ENCODE measurements at regions not wholly inside any gene's neighbourhood (a gene's known extent, or its start where the extent isn't known, plus 50 kb on each side); places are given as distances from the start of the nearest gene placed in this dataset.

GRCh38 chr2:7825591-7826312 lies 856.1 kb upstream of the ID2 start:
- DNase-seq: no peak

GRCh38 chr2:7826656-7827055 lies 855.2 kb upstream of the ID2 start:
- no peak for DNase-seq

GRCh38 chr2:7829241-7829640 lies 852.6 kb upstream of the ID2 start:
- no peak for DNase-seq

- no peak for DNase-seq
These were observed 851.2 kb upstream of the ID2 start for GRCh38 chr2:7830616-7831015.

GRCh38 chr2:7835151-7835550 lies 846.7 kb upstream of the ID2 start:
- no peak for DNase-seq

GRCh38 chr2:7835693-7836680 lies 845.9 kb upstream of the ID2 start:
- peak; percentile 56 for DNase-seq

DNA sequence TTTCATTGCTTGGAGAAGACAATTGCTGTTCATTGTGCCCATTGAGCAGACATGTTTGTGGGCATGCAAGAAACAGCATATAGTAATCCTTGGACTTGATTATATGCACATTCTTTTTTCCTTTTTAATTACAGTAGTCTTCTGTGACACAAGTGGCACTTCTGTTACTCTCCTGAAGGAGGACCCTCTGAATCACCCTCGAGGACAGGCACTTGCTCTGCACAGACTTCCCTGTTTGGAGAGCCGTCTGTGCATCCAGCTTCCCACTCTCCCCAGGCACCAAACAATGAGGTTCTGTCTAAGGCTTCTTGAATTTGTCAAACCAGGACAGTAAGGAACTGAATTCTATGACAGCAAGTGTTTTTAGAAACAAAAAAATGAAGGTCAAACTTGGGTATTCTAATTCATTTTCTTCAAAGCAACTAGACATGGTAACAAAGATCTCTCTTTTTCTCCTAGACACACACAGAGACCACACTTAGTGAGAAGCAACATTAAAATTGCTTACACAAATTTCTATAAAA lies 844.6 kb upstream of the ID2 start:
- peak; percentile 10 for DNase-seq

DNA sequence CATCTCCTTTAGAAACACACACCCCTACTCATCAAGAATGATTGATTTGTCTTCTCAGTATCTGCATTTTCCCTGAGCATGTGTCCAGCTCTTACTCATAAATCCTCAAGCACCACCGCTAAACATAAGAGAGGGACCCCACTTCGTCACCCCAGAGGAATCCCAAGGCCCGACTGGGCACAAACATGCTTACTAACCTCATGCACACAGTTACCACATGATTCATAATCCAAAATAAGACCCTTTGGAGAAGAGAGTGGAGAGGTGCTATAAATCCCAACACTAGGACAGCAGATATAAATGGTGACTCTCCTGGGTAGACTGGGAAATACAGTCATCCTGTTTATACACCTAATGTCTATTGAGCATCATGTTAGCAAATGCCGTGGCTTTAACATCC lies 843.2 kb upstream of the ID2 start:
- no peak for DNase-seq

DNA sequence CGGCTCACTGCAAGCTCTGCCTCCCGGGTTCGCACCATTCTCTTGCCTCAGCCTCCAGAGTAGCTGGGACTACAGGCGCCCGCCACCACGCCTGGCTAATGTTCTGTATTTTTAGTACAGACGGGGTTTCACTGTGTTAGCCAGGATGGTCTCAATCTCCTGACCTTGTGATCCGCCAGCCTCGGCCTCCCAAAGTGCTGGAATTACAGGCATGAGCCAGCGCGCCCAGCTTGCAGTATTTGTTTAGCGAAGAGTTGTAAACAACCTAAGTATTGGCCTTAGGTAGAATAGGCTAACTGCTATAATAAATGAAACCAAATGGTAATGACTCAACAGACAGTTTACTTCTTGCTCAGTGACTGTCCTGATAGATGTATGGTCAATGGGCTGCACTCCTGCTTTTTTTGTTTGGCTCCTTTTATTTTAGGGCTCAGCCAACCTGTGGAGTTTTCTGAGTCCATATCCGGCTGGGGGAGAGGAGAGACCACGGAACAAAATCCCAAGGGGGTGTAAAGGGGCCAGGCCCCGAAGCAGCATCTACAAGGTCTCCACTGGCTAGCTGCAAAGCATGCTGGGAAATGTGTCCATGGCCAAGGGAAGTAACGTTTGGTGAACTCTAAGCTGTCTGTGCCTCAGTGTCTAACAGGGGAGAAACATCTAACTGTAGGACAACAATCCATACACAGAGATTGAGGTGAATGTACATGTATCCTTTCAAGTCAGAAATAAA lies 841.0 kb upstream of the ID2 start:
- no peak for DNase-seq

DNA sequence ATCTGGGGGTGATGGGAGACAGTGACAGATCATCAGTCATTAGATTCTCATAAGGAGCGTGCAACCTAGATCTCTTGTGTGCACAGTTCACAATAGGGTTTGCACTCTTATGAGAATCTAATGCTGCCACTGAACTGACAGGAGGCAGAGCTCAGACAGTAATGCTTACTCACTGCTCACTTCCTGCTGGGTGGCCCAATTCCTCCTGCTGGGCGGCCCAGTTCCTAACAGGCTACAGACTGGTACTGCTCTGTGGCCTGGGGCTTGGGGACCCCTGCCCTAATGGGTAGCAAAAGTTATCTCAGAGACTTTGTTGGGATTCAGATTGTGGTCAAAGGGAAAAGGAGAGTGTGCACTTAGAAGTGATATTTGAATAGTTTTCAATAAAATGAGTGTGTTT lies 840.1 kb upstream of the ID2 start:
- no peak for DNase-seq

DNA sequence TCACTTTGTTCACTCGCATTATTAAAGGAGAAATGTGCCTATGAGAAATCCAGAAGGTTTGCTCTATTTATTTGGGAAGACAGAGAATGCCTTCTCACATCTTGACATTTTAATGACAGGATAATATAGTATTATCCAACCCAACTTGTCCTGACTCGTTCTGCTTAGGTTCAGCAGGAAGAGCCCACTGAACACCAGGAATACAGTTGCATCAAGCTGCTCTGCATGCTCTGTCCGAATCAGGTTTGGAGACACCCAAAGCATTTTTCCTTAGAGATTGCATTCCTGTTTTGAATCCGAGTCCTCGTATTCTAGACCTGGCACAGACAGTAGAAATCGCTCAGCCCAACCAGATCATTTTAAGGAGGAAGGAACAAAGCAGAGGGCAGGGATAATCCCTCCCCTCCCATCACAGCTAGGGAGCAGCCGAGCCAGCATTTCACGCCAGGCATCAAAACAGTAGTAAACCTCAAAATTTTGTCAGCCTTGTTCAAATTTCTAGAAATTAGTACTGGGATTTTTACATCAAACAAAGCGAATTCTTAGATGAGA lies 837.4 kb upstream of the ID2 start:
- DNase-seq: no peak

DNA sequence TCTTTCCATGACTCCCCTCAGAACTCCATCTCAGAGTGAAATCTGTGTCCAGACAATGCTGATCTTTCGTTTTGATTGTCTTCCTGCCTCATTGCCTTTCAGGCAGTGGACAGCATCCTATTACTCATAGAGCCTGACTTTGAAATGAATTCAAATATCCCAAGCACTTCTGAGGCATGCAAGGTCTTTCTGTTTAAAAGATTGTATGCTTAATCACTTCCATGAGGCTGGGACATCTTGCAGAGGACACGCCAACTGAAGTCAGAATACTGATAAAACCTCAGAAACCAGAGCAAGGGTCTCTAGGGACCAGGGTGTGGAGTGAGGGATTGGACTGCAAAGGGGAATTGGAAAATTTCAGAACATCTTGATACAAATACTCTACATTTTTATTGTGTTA lies 836.5 kb upstream of the ID2 start:
- no peak for DNase-seq

DNA sequence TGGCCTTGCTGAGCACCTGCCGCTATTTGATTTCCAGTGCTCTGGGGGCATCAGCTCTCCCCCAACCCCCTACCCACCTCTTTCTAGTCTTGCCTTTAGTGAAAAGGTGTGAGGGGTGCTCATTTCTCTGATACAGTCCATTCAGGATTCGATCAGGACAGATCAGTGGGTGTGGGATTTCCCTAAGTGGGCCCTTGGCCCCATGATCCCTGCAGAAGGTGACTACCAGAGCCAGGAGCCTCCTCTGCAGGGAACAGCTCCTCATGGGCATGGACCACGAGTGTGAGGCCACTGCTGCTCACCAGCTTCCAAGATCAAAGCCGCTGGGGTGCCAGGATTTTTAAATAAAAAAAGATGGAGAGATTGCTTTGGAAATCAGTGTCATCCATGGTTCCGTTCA lies 835.2 kb upstream of the ID2 start:
- DNase-seq: no peak

GRCh38 chr2:7847321-7847720 lies 834.5 kb upstream of the ID2 start:
- DNase-seq: no peak

DNA sequence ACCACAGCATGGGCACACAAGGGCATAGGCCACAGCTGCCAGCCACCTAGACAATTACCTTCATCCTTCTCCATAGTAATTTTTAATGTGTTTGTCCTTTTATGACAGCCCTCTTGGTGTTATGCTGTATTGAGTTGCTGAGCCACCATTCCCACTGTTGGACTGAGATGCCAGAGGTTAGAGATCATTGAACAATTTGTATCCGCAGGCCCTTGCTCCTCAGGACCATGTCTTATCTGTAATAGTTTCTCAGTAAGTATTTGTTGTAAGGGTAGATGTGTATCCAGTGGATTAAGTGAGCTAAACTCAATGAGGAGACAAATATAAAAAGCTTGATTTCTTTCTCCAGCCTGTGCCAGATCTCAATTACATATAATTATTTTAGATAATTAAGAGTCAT lies 832.8 kb upstream of the ID2 start:
- DNase-seq: no peak

DNA sequence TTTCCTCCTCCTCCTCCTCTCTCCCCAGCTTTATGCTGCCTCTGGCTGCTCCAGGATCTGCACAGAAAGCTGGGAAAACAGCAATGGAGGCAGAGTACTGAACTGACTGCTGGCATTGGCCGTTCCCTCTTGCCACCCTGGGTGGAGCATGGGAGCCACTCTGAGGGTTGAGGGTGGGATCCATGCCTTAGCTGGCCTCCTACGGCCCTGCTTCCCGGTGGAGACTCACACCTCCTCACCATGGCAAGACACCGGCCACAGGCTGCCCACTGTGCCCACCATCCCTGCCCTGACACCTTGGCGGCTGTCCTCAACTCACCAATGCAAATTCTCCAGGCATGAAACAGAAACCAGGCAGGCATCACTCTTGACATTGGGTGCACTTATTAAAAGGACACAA lies 832.3 kb upstream of the ID2 start:
- no peak for DNase-seq

- no peak for DNase-seq
These were observed 829.3 kb upstream of the ID2 start for GRCh38 chr2:7852546-7852945.

DNA sequence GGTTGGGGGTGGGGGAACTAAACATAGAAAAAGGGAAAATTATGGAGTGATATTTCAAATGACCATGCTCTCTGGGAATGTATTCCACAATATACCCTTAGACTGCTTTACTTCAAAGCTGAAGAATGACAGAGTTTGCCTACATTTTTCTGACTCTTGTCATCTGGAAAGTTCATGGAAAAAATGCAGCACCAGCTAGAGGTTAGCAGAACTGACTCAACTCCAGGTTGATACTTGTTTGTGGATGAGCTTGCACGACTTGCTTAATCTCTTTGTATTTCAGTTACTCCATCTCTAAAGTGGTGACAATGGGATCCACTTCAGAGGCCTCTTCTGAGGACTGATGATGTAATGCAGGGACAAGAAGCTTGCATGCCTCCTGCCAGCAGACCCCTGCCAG lies 824.0 kb upstream of the ID2 start:
- no peak for DNase-seq

DNA sequence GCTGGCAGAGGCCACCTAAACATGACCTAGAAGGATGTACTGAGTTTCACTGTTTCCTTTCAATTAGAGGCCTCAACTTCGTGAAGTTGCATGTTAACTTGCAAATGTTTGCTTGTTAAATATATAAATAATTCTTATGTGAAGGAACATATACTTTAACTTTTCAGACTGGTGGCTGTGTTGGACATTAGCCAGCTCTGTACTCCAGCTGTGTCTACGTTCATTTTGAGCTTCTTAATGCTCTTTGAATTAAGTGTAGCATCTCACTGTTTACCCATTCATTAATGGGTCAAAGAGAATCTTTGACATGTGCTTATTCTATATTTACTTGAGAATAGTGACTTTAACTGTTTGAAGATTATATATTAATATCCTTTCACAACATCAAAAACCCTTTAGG lies 823.2 kb upstream of the ID2 start:
- no peak for DNase-seq

- DNase-seq: no peak
These were observed 821.2 kb upstream of the ID2 start for GRCh38 chr2:7860693-7861092.

DNA sequence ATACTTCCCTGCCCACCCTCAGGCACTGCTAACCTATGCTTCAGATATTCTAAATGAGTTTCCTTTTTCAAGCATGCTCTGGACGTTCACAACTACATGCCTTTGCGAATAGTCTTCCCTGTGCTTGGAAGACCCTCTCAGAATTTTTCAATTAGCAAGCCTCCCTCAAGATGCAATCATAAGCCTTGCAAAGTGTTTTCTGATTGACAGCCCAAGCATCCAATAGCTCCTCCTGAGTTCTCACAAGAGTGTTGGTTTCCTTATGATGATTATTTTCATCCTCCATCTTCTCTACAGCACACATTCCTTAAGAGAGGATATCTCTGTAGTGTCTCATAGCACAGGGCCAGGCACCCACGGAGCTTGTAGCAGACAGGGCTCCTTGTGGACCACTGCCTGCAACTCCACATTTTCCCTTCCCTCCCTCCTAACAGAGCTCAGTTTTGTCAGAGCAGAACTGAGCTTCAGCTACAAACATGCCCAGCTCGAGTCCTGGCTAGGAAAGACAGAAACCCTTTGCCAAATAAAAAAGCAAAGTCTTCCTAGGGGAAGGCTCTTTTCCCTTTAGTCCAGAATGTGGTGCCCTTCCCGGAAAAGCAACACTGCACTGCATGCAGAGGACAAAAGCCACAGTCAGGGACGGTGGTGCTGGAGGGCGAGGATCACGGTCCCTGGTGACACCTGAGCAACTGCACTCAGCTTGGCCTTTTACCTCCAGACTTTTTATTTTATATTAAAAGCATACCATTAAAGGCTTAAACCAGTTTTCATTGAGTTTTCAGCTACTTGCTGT lies 819.8 kb upstream of the ID2 start:
- no peak for DNase-seq

DNA sequence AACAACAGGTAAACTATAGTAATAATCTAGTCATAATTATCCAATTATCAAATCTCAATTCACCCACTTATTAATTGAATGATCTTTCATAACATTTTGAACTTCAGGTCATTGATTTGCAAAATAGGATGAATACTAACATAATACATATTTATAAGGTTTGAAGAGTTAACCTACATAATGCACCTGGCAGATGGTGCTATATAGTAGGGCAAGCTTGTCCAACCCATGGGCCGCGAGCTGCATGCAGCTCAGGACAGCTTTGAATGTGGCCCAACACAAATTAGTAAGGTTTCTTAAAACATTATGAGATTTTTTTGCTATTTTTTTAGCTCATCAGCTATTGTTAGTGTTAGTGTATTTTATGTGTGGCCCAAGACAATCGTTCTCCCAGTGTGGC lies 815.8 kb upstream of the ID2 start:
- DNase-seq: no peak
